SJSA1 (cell line): ENCODE measurements at regions not wholly inside any gene's neighbourhood (a gene's known extent, or its start where the extent isn't known, plus 50 kb on each side); places are given as distances from the start of the nearest gene placed in this dataset.

Source experiments
- DNase-seq, 2 experiments: peaks; one replicate each; pipeline ENCODE4 v3.0.0-alpha.2; 2015 to 2020; ENCODE audit warnings: low spot score in 2 of 2, low read depth in 1 of 2
- H3K27ac ChIP-seq: fragments of 250-450 bp; sonication (Bioruptor Pico); 2 replicates; pipeline ENCODE4 v1.5.1; 2020; ENCODE audit warnings: mild to moderate bottlenecking, moderate library complexity
- H3K27me3 ChIP-seq: fragments of 250-450 bp; sonication (Bioruptor Pico); replicated peaks from 2 replicates; pipeline ENCODE4 v1.5.1; 2020; ENCODE audit warnings: mild to moderate bottlenecking, moderate library complexity
- H3K36me3 ChIP-seq: fragments of 250-450 bp; sonication (Bioruptor Pico); 2 replicates; pipeline ENCODE4 v1.5.1; 2020; ENCODE audit warnings: mild to moderate bottlenecking
- H3K4me1 ChIP-seq: fragments of 250-450 bp; sonication (Bioruptor Pico); replicated peaks from 2 replicates; pipeline ENCODE4 v1.6.1; 2021; ENCODE audit warnings: mild to moderate bottlenecking
- H3K4me3 ChIP-seq: fragments of 250-450 bp; sonication (Bioruptor Pico); 2 replicates; pipeline ENCODE4 v1.5.1; 2020; ENCODE audit warnings: mild to moderate bottlenecking
- H3K9me3 ChIP-seq: fragments of 250-450 bp; sonication (Bioruptor Pico); replicated peaks from 2 replicates; pipeline ENCODE4 v1.5.1; 2020; ENCODE audit warnings: mild to moderate bottlenecking

DNA sequence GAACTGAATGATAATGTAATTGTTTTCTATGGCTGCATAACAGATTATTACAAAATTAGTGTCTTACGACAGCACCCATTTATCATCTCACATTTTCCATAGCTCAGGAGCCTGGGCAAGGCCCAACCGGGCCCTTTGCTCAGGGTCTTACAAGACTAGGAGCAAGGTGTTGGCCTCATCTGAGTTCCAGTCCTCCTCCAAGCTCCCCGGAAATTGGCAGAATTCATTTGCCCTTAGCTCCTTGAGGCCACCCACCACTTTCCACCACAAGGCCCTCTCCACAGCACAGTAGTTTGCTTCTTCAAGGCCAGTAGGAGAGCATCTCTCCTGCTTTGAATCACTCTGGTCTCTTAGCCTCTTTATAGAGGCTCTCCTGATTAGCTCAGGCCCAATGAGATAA is 89.2 kb upstream of the SALL3 start:
- Histone ChIP-seq H3K27me3 (no peaks in the 10 kb centered on the region), H3K27ac (no peak overlapping the region), H3K9me3 (peaks cover 14% of the 10 kb centered on the region), H3K4me1 (no peaks in the 10 kb centered on the region), H3K4me3 (no peak overlapping the region), H3K36me3 (no peaks in the 10 kb centered on the region)
- no peak for DNase-seq

DNA sequence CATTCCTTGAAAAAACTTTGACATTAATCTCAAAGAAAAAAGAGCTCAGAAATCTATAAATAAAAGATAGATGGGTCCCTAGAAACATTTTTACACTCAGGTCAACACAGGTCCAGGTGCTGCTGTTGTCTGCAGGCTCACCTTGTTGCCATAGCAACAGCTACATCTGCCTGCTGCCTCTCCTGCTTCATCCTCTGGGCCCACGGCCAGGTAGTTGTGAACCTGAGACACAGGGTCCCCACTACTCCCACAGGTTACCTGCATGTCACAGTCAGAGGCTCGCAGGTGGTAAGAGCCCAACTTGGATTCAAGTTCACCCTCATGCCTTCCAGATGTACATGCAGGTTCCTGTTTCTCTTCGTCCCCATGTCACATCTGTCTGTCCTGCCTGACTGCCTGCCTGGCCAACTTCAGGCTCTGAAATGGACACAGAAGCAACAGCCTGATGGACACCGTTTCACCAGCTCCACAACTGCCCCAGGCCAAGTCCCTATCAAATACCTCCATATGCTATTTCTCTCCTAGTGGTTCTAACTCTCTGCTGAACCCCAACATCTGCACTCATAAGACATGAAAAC is 88.3 kb upstream of the SALL3 start:
- Histone ChIP-seq H3K4me1 (no peaks in the 10 kb centered on the region), H3K9me3 (peaks cover 18% of the 10 kb centered on the region)
- DNase-seq = no peak

GRCh38 chr18:78892177-78892576 is 87.4 kb upstream of the SALL3 start:
- peaks cover 18% of the 10 kb centered on the region for H3K9me3 ChIP-seq
- no peak overlapping the region for H3K4me3 ChIP-seq
- no peaks in the 10 kb centered on the region for H3K4me1 ChIP-seq
- no peaks in the 10 kb centered on the region for H3K36me3 ChIP-seq
- no peak for DNase-seq
- no peaks in the 10 kb centered on the region for H3K27me3 ChIP-seq
- no peak overlapping the region for H3K27ac ChIP-seq

More for the DNA sequence above, 88.3 kb upstream of the SALL3 start:
- no peaks in the 10 kb centered on the region for H3K27me3 ChIP-seq
- H3K4me3 ChIP-seq = no peak overlapping the region
- no peaks in the 10 kb centered on the region for H3K36me3 ChIP-seq
- H3K27ac ChIP-seq = no peak overlapping the region

DNA sequence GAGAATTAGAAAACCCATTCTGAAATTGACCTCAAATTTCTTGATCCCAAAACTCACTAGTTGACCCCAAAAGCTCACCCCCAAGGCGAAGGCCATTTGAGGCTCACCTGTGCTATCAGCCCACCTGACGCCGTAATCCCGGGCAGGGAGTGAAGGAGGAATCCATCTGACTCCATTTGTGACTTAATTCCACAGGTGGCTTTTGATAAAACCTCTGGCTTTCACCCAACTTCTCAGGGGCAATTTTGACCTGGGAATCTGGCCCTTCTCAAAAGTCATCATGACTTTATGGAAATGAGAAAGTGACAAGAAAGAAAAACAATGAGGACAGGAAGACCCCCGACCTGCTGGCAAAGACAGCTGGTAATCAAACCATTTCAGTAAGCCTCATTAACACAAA is 86.9 kb upstream of the SALL3 start:
- Histone ChIP-seq H3K27me3 (no peaks in the 10 kb centered on the region), H3K4me1 (no peaks in the 10 kb centered on the region), H3K9me3 (peaks cover 18% of the 10 kb centered on the region), H3K4me3 (no peak overlapping the region), H3K27ac (no peak overlapping the region), H3K36me3 (no peaks in the 10 kb centered on the region)
- no peak for DNase-seq

GRCh38 chr18:78893281-78894032 is 86.2 kb upstream of the SALL3 start:
- no peaks in the 10 kb centered on the region for H3K4me1 ChIP-seq
- no peaks in the 10 kb centered on the region for H3K36me3 ChIP-seq
- no peak overlapping the region for H3K4me3 ChIP-seq
- no peak overlapping the region for H3K27ac ChIP-seq
- DNase-seq = no peak
- H3K9me3 ChIP-seq = peaks cover 18% of the 10 kb centered on the region
- no peaks in the 10 kb centered on the region for H3K27me3 ChIP-seq

GRCh38 chr18:78894033-78894305 is 85.6 kb upstream of the SALL3 start:
- Histone ChIP-seq H3K9me3 (peaks cover 17% of the 10 kb centered on the region), H3K27ac (no peak overlapping the region), H3K36me3 (no peaks in the 10 kb centered on the region), H3K4me3 (no peak overlapping the region), H3K4me1 (no peaks in the 10 kb centered on the region), H3K27me3 (no peaks in the 10 kb centered on the region)
- DNase-seq = no peak

GRCh38 chr18:78895207-78896001 is 84.2 kb upstream of the SALL3 start:
- H3K36me3 ChIP-seq = no peaks in the 10 kb centered on the region
- peaks cover 13% of the 10 kb centered on the region for H3K9me3 ChIP-seq
- no peaks in the 10 kb centered on the region for H3K4me1 ChIP-seq
- no peaks in the 10 kb centered on the region for H3K27me3 ChIP-seq
- H3K4me3 ChIP-seq = no peak overlapping the region
- DNase-seq = no peak
- H3K27ac ChIP-seq = no peak overlapping the region

- H3K4me1 ChIP-seq = no peaks in the 10 kb centered on the region
- no peak overlapping the region for H3K4me3 ChIP-seq
- H3K27ac ChIP-seq = no peak overlapping the region
- H3K9me3 ChIP-seq = peaks cover 14% of the 10 kb centered on the region
- no peaks in the 10 kb centered on the region for H3K27me3 ChIP-seq
- no peaks in the 10 kb centered on the region for H3K36me3 ChIP-seq
- DNase-seq = no peak
Measured at GRCh38 chr18:78896111-78896905, 83.3 kb upstream of the SALL3 start.

- DNase-seq = no peak
- H3K9me3 ChIP-seq = peaks cover 13% of the 10 kb centered on the region
- H3K27me3 ChIP-seq = no peaks in the 10 kb centered on the region
- no peak overlapping the region for H3K4me3 ChIP-seq
- no peaks in the 10 kb centered on the region for H3K36me3 ChIP-seq
- H3K27ac ChIP-seq = no peak overlapping the region
- H3K4me1 ChIP-seq = no peaks in the 10 kb centered on the region
Measured at GRCh38 chr18:78898066-78898465, 81.6 kb upstream of the SALL3 start.

DNA sequence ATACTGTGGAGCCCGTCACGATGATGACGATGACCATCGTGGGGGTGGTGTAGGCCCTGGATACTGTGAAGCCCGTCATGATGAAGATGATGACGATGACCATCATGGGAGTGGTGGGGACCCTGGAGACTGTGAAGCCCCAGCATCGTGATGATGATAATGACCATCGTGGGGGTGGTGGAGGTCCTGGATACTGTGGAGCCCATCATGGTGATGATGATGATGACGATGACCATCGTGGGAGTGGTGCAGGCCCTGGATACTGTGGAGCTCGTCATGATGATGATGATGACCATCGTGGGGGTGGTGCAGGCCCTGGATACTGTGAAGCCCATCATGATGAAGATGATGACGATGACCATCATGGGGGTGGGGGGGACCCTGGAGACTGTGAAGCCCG is 81.0 kb upstream of the SALL3 start:
- Histone ChIP-seq H3K4me3 (no peak overlapping the region), H3K36me3 (no peaks in the 10 kb centered on the region), H3K27ac (no peak overlapping the region), H3K4me1 (no peaks in the 10 kb centered on the region), H3K27me3 (no peaks in the 10 kb centered on the region), H3K9me3 (peaks cover 10% of the 10 kb centered on the region)
- DNase-seq = no peak

DNA sequence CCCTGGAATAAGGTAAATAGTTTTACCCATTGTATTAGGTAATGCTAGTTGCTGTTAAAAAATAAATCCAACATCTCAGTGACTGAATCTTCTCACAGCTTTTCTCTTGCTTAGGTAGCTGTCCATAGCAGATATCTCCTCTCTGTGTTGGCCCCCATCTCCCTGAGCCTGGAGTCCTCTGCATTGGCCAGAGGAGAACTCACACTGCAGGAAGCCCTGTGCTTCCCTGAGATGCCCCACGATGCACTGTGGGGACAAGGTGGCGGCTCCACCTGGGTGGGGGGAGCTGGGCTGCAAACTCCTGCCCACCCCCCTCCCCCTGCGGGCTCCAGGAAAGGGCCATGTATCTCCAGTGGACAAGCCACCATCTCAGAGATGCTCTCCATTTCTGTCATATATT is 80.4 kb upstream of the SALL3 start:
- DNase-seq = no peak

DNA sequence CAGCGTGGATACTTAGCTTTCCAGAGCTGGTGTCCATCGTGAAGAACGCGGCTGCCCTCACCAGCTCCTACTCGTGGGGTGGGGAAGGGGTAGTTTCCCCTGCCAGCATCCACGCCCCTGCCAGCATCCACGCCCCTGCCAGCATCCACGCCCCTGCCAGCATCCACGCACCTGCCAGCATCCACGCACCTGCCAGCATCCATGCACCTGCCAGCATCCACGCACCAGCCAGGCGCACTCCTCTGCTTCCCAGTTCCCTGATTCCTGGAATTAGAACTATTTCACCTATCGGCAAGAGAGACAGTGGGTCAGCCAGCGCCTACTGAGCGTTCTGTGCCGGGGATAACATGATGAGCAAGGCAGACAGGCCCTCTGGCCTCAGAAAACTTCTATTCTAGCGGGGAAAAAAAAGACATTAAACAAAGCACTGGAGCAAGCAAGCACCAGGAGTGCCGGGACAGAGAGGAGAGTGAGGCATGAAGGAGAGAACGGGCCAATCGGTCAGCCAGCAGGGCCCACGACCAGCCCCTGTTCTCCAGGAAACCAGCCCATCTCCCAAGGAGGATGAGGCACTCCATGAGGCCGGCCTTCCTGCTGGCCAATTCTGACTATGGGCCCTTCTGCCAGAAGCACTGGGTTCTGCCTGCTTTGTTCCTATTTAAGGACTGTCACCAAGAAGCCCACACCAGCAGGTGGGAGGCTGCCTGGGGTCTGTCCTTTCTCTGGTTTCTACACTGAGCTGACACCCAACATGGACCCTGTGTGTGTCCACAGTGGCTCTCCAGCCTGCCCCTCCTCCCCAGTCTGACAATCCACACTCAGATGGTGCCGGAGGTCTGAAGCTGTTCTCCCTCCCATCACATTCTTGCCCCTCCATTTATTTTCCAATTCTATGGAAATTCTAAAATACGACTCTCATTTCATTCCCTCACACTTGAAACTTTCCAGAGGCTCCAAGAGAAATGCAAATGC is 78.4 kb upstream of the SALL3 start:
- peaks cover 3% of the 10 kb centered on the region for H3K9me3 ChIP-seq
- H3K27ac ChIP-seq = no peak overlapping the region
- no peaks in the 10 kb centered on the region for H3K4me1 ChIP-seq
- no peak overlapping the region for H3K4me3 ChIP-seq
- H3K27me3 ChIP-seq = no peaks in the 10 kb centered on the region
- no peak for DNase-seq
- no peaks in the 10 kb centered on the region for H3K36me3 ChIP-seq

More for the DNA sequence above, 80.4 kb upstream of the SALL3 start:
- H3K27ac ChIP-seq = no peak overlapping the region
- no peaks in the 10 kb centered on the region for H3K4me1 ChIP-seq
- no peak overlapping the region for H3K4me3 ChIP-seq
- H3K9me3 ChIP-seq = peaks cover 10% of the 10 kb centered on the region
- no peaks in the 10 kb centered on the region for H3K27me3 ChIP-seq
- H3K36me3 ChIP-seq = no peaks in the 10 kb centered on the region
